ENCODE measurements at regions not wholly inside any gene's neighbourhood (a gene's known extent, or its start where the extent isn't known, plus 50 kb on each side); places are given as distances from the start of the nearest gene placed in this dataset.

GRCh38 chr3:8239095-8239494 is 262.5 kb upstream of the LMCD1 start:
- no peak for TF ChIP-seq CTCF (conservative IDR thresholded peaks at IDR 0.05 in 1 of 2, IDR thresholded peaks at IDR 0.05 in 1 of 2; ENCODE audit: low read depth in 1 of 2, low read length in 2 of 2)
- TF ChIP-seq EZH2 (IDR thresholded peaks at IDR 0.05; ENCODE audit: low read length, missing control alignments): no peak
